Activated naive CD8-positive, alpha-beta T cell treated with anti-CD3 and anti-CD28 coated beads, Interleukin-2, amount 50 U/mL, for 24 hours (primary cell): ENCODE measurements at regions not wholly inside any gene's neighbourhood (a gene's known extent, or its start where the extent isn't known, plus 50 kb on each side); places are given as distances from the start of the nearest gene placed in this dataset.
"Not testable (repeated sequence)": the region's sequence is repeated elsewhere in the genome, so short reads cannot be mapped to it uniquely, and the experiment has no call there.

Experiments
- ATAC-seq: fragments of 150-1000 bp; cut with Tn5 transposase; one replicate; pipeline ENCODE4 v1.10.0; 2021
- DNase-seq: peaks from one replicate; pipeline ENCODE4 v3.0.0; 2021
- H3K27ac Mint-ChIP-seq: one replicate; pipeline ENCODE4 v1.8.0; 2021; ENCODE audit warnings: mild to moderate bottlenecking, mixed read lengths
- H3K27me3 Mint-ChIP-seq: one replicate; pipeline ENCODE4 v1.8.0; 2021; ENCODE audit warnings: mixed read lengths
- H3K36me3 Mint-ChIP-seq: one replicate; pipeline ENCODE4 v1.8.0; 2021; ENCODE audit warnings: low read depth, mixed read lengths
- H3K4me1 Mint-ChIP-seq: one replicate; pipeline ENCODE4 v1.8.0; 2021; ENCODE audit warnings: mixed read lengths
- H3K4me3 Mint-ChIP-seq: one replicate; pipeline ENCODE4 v1.8.0; 2021; ENCODE audit warnings: mild to moderate bottlenecking, moderate library complexity, mixed read lengths
- H3K9me3 Mint-ChIP-seq: one replicate; pipeline ENCODE4 v1.8.0; 2021; ENCODE audit warnings: mixed read lengths

- Mint-ChIP-seq H3K4me3 (no peak overlapping the region), H3K27me3 (peaks cover 2% of the 10 kb centered on the region), H3K36me3 (no peaks in the 10 kb centered on the region), H3K27ac (no peak overlapping the region), H3K9me3 (no peaks in the 10 kb centered on the region), H3K4me1 (peaks cover 14% of the 10 kb centered on the region)
- DNase-seq (no peak), ATAC-seq (no peak)
These were observed 190.3 kb downstream of the KLHL28 start for GRCh38 chr14:44771496-44771895.

- ATAC-seq (no peak), DNase-seq (no peak)
- Mint-ChIP-seq H3K36me3 (no peaks in the 10 kb centered on the region), H3K27me3 (peaks cover 2% of the 10 kb centered on the region), H3K4me3 (no peak overlapping the region), H3K4me1 (peaks cover 14% of the 10 kb centered on the region), H3K9me3 (no peaks in the 10 kb centered on the region), H3K27ac (no peak overlapping the region)
These were observed 191.5 kb downstream of the KLHL28 start for GRCh38 chr14:44770201-44770600.

- DNase-seq (no peak), ATAC-seq (peak; percentile 75)
- no peaks in the 10 kb centered on the region for H3K36me3 Mint-ChIP-seq
- peaks cover 14% of the 10 kb centered on the region for H3K4me1 Mint-ChIP-seq
- peaks cover 2% of the 10 kb centered on the region for H3K27me3 Mint-ChIP-seq
- H3K4me3 Mint-ChIP-seq = no peak overlapping the region
- H3K27ac Mint-ChIP-seq = peak overlapping the region; percentile 47
- no peaks in the 10 kb centered on the region for H3K9me3 Mint-ChIP-seq
These were observed 192.8 kb downstream of the KLHL28 start for GRCh38 chr14:44768935-44769334.

GRCh38 chr14:44767646-44768173 lies 194.0 kb downstream of the KLHL28 start:
- Mint-ChIP-seq H3K9me3 (no peaks in the 10 kb centered on the region), H3K27me3 (peaks cover 2% of the 10 kb centered on the region), H3K4me3 (no peak overlapping the region), H3K36me3 (no peaks in the 10 kb centered on the region), H3K27ac (no peak overlapping the region), H3K4me1 (peaks cover 14% of the 10 kb centered on the region)
- DNase-seq (no peak), ATAC-seq (no peak)

- Mint-ChIP-seq H3K4me3 (no peak overlapping the region), H3K36me3 (no peaks in the 10 kb centered on the region), H3K27me3 (peaks cover 2% of the 10 kb centered on the region), H3K4me1 (peaks cover 14% of the 10 kb centered on the region), H3K9me3 (no peaks in the 10 kb centered on the region), H3K27ac (no peak overlapping the region)
- ATAC-seq = no peak
- DNase-seq = no peak
These were observed 195.5 kb downstream of the KLHL28 start for GRCh38 chr14:44766285-44766684.

- no peaks in the 10 kb centered on the region for H3K27me3 Mint-ChIP-seq
- no peak overlapping the region for H3K4me3 Mint-ChIP-seq
- H3K4me1 Mint-ChIP-seq = peaks cover 7% of the 10 kb centered on the region
- no peaks in the 10 kb centered on the region for H3K36me3 Mint-ChIP-seq
- DNase-seq (no peak), ATAC-seq (no peak)
- H3K27ac Mint-ChIP-seq = no peak overlapping the region
- H3K9me3 Mint-ChIP-seq = no peaks in the 10 kb centered on the region
These were observed 198.4 kb downstream of the KLHL28 start for GRCh38 chr14:44763356-44763755.

GRCh38 chr14:44759277-44759676 lies 202.5 kb downstream of the KLHL28 start:
- no peak for DNase-seq
- Mint-ChIP-seq H3K27me3 (peaks cover 2% of the 10 kb centered on the region), H3K9me3 (no peaks in the 10 kb centered on the region), H3K4me1 (no peaks in the 10 kb centered on the region), H3K4me3 (no peak overlapping the region), H3K36me3 (no peaks in the 10 kb centered on the region), H3K27ac (no peak overlapping the region)
- no peak for ATAC-seq

- H3K4me1 Mint-ChIP-seq = no peaks in the 10 kb centered on the region
- ATAC-seq (no peak), DNase-seq (no peak)
- no peak overlapping the region for H3K27ac Mint-ChIP-seq
- H3K27me3 Mint-ChIP-seq = peaks cover 2% of the 10 kb centered on the region
- no peaks in the 10 kb centered on the region for H3K9me3 Mint-ChIP-seq
- no peaks in the 10 kb centered on the region for H3K36me3 Mint-ChIP-seq
- H3K4me3 Mint-ChIP-seq = no peak overlapping the region
These were observed 205.2 kb downstream of the KLHL28 start for GRCh38 chr14:44756554-44756953.

GRCh38 chr14:44745371-44745770 lies 216.4 kb downstream of the KLHL28 start:
- DNase-seq (no peak), ATAC-seq (no peak)
- Mint-ChIP-seq H3K27ac (no peak overlapping the region), H3K36me3 (no peaks in the 10 kb centered on the region), H3K9me3 (peaks cover 4% of the 10 kb centered on the region), H3K4me1 (no peaks in the 10 kb centered on the region), H3K27me3 (peaks cover 2% of the 10 kb centered on the region), H3K4me3 (no peak overlapping the region)

GRCh38 chr14:44742202-44742601 lies 219.5 kb downstream of the KLHL28 start:
- H3K4me3 Mint-ChIP-seq = no peak overlapping the region
- H3K9me3 Mint-ChIP-seq = no peaks in the 10 kb centered on the region
- DNase-seq (no peak), ATAC-seq (no peak)
- H3K27ac Mint-ChIP-seq = no peak overlapping the region
- peaks cover 6% of the 10 kb centered on the region for H3K27me3 Mint-ChIP-seq
- H3K4me1 Mint-ChIP-seq = no peaks in the 10 kb centered on the region
- no peaks in the 10 kb centered on the region for H3K36me3 Mint-ChIP-seq

- Mint-ChIP-seq H3K4me1 (no peaks in the 10 kb centered on the region), H3K4me3 (no peak overlapping the region), H3K27ac (no peak overlapping the region), H3K36me3 (no peaks in the 10 kb centered on the region), H3K9me3 (no peaks in the 10 kb centered on the region), H3K27me3 (peaks cover 6% of the 10 kb centered on the region)
- no peak for DNase-seq
- no peak for ATAC-seq
These were observed 220.3 kb downstream of the KLHL28 start for GRCh38 chr14:44741431-44741830.

- no peaks in the 10 kb centered on the region for H3K4me1 Mint-ChIP-seq
- peaks cover 6% of the 10 kb centered on the region for H3K27me3 Mint-ChIP-seq
- no peak overlapping the region for H3K27ac Mint-ChIP-seq
- H3K4me3 Mint-ChIP-seq = no peak overlapping the region
- ATAC-seq (no peak), DNase-seq (no peak)
- no peaks in the 10 kb centered on the region for H3K36me3 Mint-ChIP-seq
- H3K9me3 Mint-ChIP-seq = peaks cover 2% of the 10 kb centered on the region
These were observed 225.4 kb downstream of the KLHL28 start for GRCh38 chr14:44736326-44736725.

- no peak for DNase-seq
- Mint-ChIP-seq H3K36me3 (no peaks in the 10 kb centered on the region), H3K27me3 (no peaks in the 10 kb centered on the region), H3K27ac (no peak overlapping the region), H3K4me3 (no peak overlapping the region), H3K9me3 (peaks cover 3% of the 10 kb centered on the region), H3K4me1 (no peaks in the 10 kb centered on the region)
- no peak for ATAC-seq
These were observed 225.1 kb upstream of the FSCB start for GRCh38 chr14:44732144-44732543.

- no peaks in the 10 kb centered on the region for H3K27me3 Mint-ChIP-seq
These were observed 223.8 kb upstream of the FSCB start for GRCh38 chr14:44730860-44731259.

GRCh38 chr14:44721395-44721794 lies 214.3 kb upstream of the FSCB start:
- not testable (repeated sequence) for DNase-seq, H3K4me1 Mint-ChIP-seq, H3K36me3 Mint-ChIP-seq, ATAC-seq, H3K9me3 Mint-ChIP-seq, H3K27ac Mint-ChIP-seq, H3K27me3 Mint-ChIP-seq, H3K4me3 Mint-ChIP-seq

More at GRCh38 chr14:44730860-44731259, 223.8 kb upstream of the FSCB start:
- Mint-ChIP-seq H3K9me3 (peaks cover 3% of the 10 kb centered on the region), H3K4me1 (no peaks in the 10 kb centered on the region), H3K27ac (no peak overlapping the region), H3K4me3 (no peak overlapping the region), H3K36me3 (no peaks in the 10 kb centered on the region)
- no peak for DNase-seq
- no peak for ATAC-seq

GRCh38 chr14:44720707-44721106 lies 213.6 kb upstream of the FSCB start:
- ATAC-seq = no peak
- Mint-ChIP-seq H3K4me3 (no peak overlapping the region), H3K9me3 (peaks cover 8% of the 10 kb centered on the region), H3K27ac (no peak overlapping the region), H3K36me3 (peaks cover 5% of the 10 kb centered on the region), H3K4me1 (no peaks in the 10 kb centered on the region), H3K27me3 (no peaks in the 10 kb centered on the region)
- no peak for DNase-seq
